IPS DF 6.9 (cell line): ENCODE measurements at regions not wholly inside any gene's neighbourhood (a gene's known extent, or its start where the extent isn't known, plus 50 kb on each side); places are given as distances from the start of the nearest gene placed in this dataset.
"Not testable (repeated sequence)": the region's sequence is repeated elsewhere in the genome, so short reads cannot be mapped to it uniquely, and the experiment has no call there.

Source experiments
- DNase-seq: peaks from one replicate; pipeline ENCODE4 v3.0.0-alpha.2; 2013; ENCODE audit warnings: low read depth, low spot score
- H3K27ac ChIP-seq: one replicate; pipeline ENCODE4 v1.5.1; 2013; ENCODE audit warnings: low read length, control low read depth
- H3K27me3 ChIP-seq: 2 replicates; pipeline ENCODE4 v1.6.1; 2013; ENCODE audit warnings: mild to moderate bottlenecking, low read length; ENCODE audit not compliant: control insufficient read depth, insufficient read depth
- H3K36me3 ChIP-seq: 2 replicates; pipeline ENCODE4 v1.6.1; 2013; ENCODE audit warnings: low read length; ENCODE audit not compliant: control insufficient read depth, insufficient read depth
- H3K4me1 ChIP-seq: 2 replicates; pipeline ENCODE4 v1.6.1; 2013; ENCODE audit warnings: low read length; ENCODE audit not compliant: control insufficient read depth, insufficient read depth
- H3K4me3 ChIP-seq: 2 replicates; pipeline ENCODE4 v1.5.1; 2013; ENCODE audit warnings: mild to moderate bottlenecking, low read length
- H3K9me3 ChIP-seq: 2 replicates; pipeline ENCODE4 v1.6.1; 2013; ENCODE audit warnings: low read length, inconsistent platforms; ENCODE audit not compliant: control insufficient read depth, insufficient read depth
- WGBS: extraction: QIAGEN DNeasy Blood & Tissue Kit; methylation state at CpG from one replicate; pipeline ENCODE4 v1.1.7; 2013; ENCODE audit warnings: mixed read lengths, missing lambda C conversion rate; ENCODE audit not compliant: insufficient read length, insufficient coverage; 5-methylcytosine and 5-hydroxymethylcytosine counted together

- Histone ChIP-seq H3K27me3 (no peaks in the 10 kb centered on the region), H3K36me3 (no peaks in the 10 kb centered on the region), H3K27ac (no peak overlapping the region), H3K4me1 (no peaks in the 10 kb centered on the region), H3K4me3 (no peak overlapping the region), H3K9me3 (no peaks in the 10 kb centered on the region; the same call in 1 of the 2 replicates)
- WGBS: 100% methylated on average over 1 of the region's 8 CpGs
- no peak for DNase-seq
Measured at GRCh38 chr21:24428591-24429199, 1178.6 kb downstream of the MRPL39 start.

GRCh38 chr21:24424776-24425175, 1182.5 kb downstream of the MRPL39 start:
- 100% methylated on average over 1 of the region's 4 CpGs for WGBS
- Histone ChIP-seq H3K4me3 (no peak overlapping the region), H3K27ac (no peak overlapping the region)

GRCh38 chr21:24423546-24423945, 1183.7 kb downstream of the MRPL39 start:
- Histone ChIP-seq H3K9me3 (peaks cover 2% of the 10 kb centered on the region), H3K36me3 (no peaks in the 10 kb centered on the region), H3K4me1 (no peaks in the 10 kb centered on the region), H3K4me3 (no peak overlapping the region), H3K27ac (no peak overlapping the region), H3K27me3 (no peaks in the 10 kb centered on the region)
- DNase-seq: no peak

More at GRCh38 chr21:24424776-24425175, 1182.5 kb downstream of the MRPL39 start:
- Histone ChIP-seq H3K9me3 (no peaks in the 10 kb centered on the region; the same call in 1 of the 2 replicates), H3K36me3 (no peaks in the 10 kb centered on the region), H3K27me3 (no peaks in the 10 kb centered on the region), H3K4me1 (no peaks in the 10 kb centered on the region)
- DNase-seq: no peak

GRCh38 chr21:24420689-24421088, 1186.6 kb downstream of the MRPL39 start:
- no peak for DNase-seq
- H3K36me3 ChIP-seq: no peaks in the 10 kb centered on the region
- no CpG with 5 or more reads among the region's 1 CpG for WGBS
- no peak overlapping the region for H3K4me3 ChIP-seq
- no peaks in the 10 kb centered on the region for H3K27me3 ChIP-seq
- H3K27ac ChIP-seq: no peak overlapping the region
- no peaks in the 10 kb centered on the region for H3K4me1 ChIP-seq
- H3K9me3 ChIP-seq: peaks cover 5% of the 10 kb centered on the region

- not testable (repeated sequence) for H3K27me3 ChIP-seq, DNase-seq, H3K27ac ChIP-seq, H3K4me3 ChIP-seq, H3K4me1 ChIP-seq, H3K9me3 ChIP-seq, H3K36me3 ChIP-seq
Measured at GRCh38 chr21:24419641-24420040, 1187.6 kb downstream of the MRPL39 start.

- Histone ChIP-seq H3K4me3 (no peak overlapping the region), H3K27me3 (no peaks in the 10 kb centered on the region), H3K9me3 (peaks cover 5% of the 10 kb centered on the region), H3K27ac (no peak overlapping the region), H3K4me1 (no peaks in the 10 kb centered on the region), H3K36me3 (no peaks in the 10 kb centered on the region)
- DNase-seq: no peak
Measured at GRCh38 chr21:24418671-24419070, 1188.6 kb downstream of the MRPL39 start.

GRCh38 chr21:24411429-24411828, 1195.9 kb downstream of the MRPL39 start:
- H3K27ac ChIP-seq: no peak overlapping the region
- peaks cover 3% of the 10 kb centered on the region for H3K9me3 ChIP-seq

GRCh38 chr21:24403221-24403620, 1204.1 kb downstream of the MRPL39 start:
- no peaks in the 10 kb centered on the region for H3K27me3 ChIP-seq
- no peaks in the 10 kb centered on the region for H3K36me3 ChIP-seq
- no peak overlapping the region for H3K27ac ChIP-seq
- no CpG with 5 or more reads among the region's 3 CpGs for WGBS
- no peak for DNase-seq
- no peaks in the 10 kb centered on the region for H3K4me1 ChIP-seq
- no peaks in the 10 kb centered on the region; the same call in 1 of the 2 replicates for H3K9me3 ChIP-seq
- H3K4me3 ChIP-seq: no peak overlapping the region

More at GRCh38 chr21:24411429-24411828, 1195.9 kb downstream of the MRPL39 start:
- H3K27me3 ChIP-seq: no peaks in the 10 kb centered on the region
- H3K36me3 ChIP-seq: no peaks in the 10 kb centered on the region
- no peak for DNase-seq
- no peak overlapping the region for H3K4me3 ChIP-seq
- H3K4me1 ChIP-seq: no peaks in the 10 kb centered on the region

- Histone ChIP-seq H3K27me3 (no peaks in the 10 kb centered on the region), H3K9me3 (no peaks in the 10 kb centered on the region; the same call in 1 of the 2 replicates), H3K36me3 (no peaks in the 10 kb centered on the region), H3K27ac (no peak overlapping the region), H3K4me1 (no peaks in the 10 kb centered on the region), H3K4me3 (no peak overlapping the region)
- DNase-seq: no peak
- WGBS: no CpG with 5 or more reads among the region's 2 CpGs
Measured at GRCh38 chr21:24395320-24395923, 1211.9 kb downstream of the MRPL39 start.

GRCh38 chr21:24375201-24375600, 1232.1 kb downstream of the MRPL39 start:
- Histone ChIP-seq H3K27me3 (no peaks in the 10 kb centered on the region), H3K27ac (no peak overlapping the region), H3K9me3 (peaks cover 1% of the 10 kb centered on the region; the same call in 1 of the 2 replicates), H3K4me3 (no peak overlapping the region), H3K4me1 (no peaks in the 10 kb centered on the region), H3K36me3 (no peaks in the 10 kb centered on the region)
- no CpG with 5 or more reads among the region's 3 CpGs for WGBS
- no peak for DNase-seq

GRCh38 chr21:24372506-24372905, 1234.8 kb downstream of the MRPL39 start:
- H3K36me3 ChIP-seq: no peaks in the 10 kb centered on the region
- no peak overlapping the region for H3K27ac ChIP-seq
- H3K9me3 ChIP-seq: peaks cover 1% of the 10 kb centered on the region; the same call in 1 of the 2 replicates
- no peak overlapping the region for H3K4me3 ChIP-seq
- no peak for DNase-seq
- H3K27me3 ChIP-seq: no peaks in the 10 kb centered on the region
- no peaks in the 10 kb centered on the region for H3K4me1 ChIP-seq
- no CpG with 5 or more reads among the region's 4 CpGs for WGBS
